PC-3 (cell line): ENCODE measurements at regions not wholly inside any gene's neighbourhood (a gene's known extent, or its start where the extent isn't known, plus 50 kb on each side); places are given as distances from the start of the nearest gene placed in this dataset.
A peak's percentile ranks its signal among the peaks of the same experiment; 100 is the strongest.

Source experiments
- ATAC-seq: fragments of 200-7000 bp; cut with Tn5 transposase; 2 replicates; pipeline ENCODE4 v1.9.1; 2020; ENCODE audit warnings: mild to moderate bottlenecking, moderate library complexity
- BruUV-seq: library from RNA; stranded (reverse); fragments of 400-500 nt; replicated peaks from 2 replicates; lab custom pipeline; 2021; lab: Mats Ljungman, UMichigan
- CTCF ChIA-PET: fragments of 300-600 bp; sonication (Branson Sonifier 250); formaldehyde crosslinking; loops from one replicate; lab custom pipeline; 2022; ENCODE audit warnings: antibody characterized with exemption; lab: Charles Lee
- POLR2A ChIA-PET: fragments of 300-600 bp; sonication (Branson Sonifier 250); formaldehyde crosslinking; loops from one replicate; lab custom pipeline; 2022; ENCODE audit warnings: antibody characterized with exemption; ENCODE audit not compliant: unreplicated experiment; lab: Charles Lee
- DNase-seq: peaks from one replicate; pipeline ENCODE4 v3.0.0-alpha.2; 2015
- H2AFZ ChIP-seq: fragments of 300-600 bp; sonication (generic); 2 replicates; pipeline ENCODE4 v1.6.0; 2016; ENCODE audit warnings: antibody characterized with exemption, low read length
- H3F3A ChIP-seq: fragments of 300-600 bp; sonication (generic); one replicate; pipeline ENCODE4 v1.6.0; 2017; ENCODE audit warnings: antibody characterized with exemption, low read length, control low read depth, mild to moderate bottlenecking; ENCODE audit not compliant: unreplicated experiment
- H3K27ac ChIP-seq: fragments of 300-600 bp; sonication (generic); 2 replicates; pipeline ENCODE4 v1.5.1; 2016; ENCODE audit warnings: mild to moderate bottlenecking, low read length
- H3K27me3 ChIP-seq: fragments of 300-600 bp; sonication (generic); 2 replicates; pipeline ENCODE4 v1.6.1; 2016; ENCODE audit warnings: low read length, mixed read lengths
- H3K36me3 ChIP-seq: fragments of 300-600 bp; sonication (generic); 2 replicates; pipeline ENCODE4 v1.6.1; 2016; ENCODE audit warnings: low read depth, mixed run types, low read length, mixed read lengths
- H3K4me1 ChIP-seq: fragments of 300-600 bp; sonication (generic); 2 replicates; pipeline ENCODE4 v1.5.1; 2016; ENCODE audit warnings: low read length; ENCODE audit not compliant: insufficient read depth
- H3K4me2 ChIP-seq: fragments of 300-600 bp; sonication (generic); 2 replicates; pipeline ENCODE4 v1.6.0; 2016; ENCODE audit warnings: low read length
- H3K4me3 ChIP-seq: fragments of 300-600 bp; sonication (generic); 2 replicates; pipeline ENCODE4 v1.5.1; 2016; ENCODE audit warnings: mild to moderate bottlenecking, low read length, mixed read lengths
- H3K79me2 ChIP-seq: fragments of 300-600 bp; sonication (generic); 2 replicates; pipeline ENCODE4 v1.6.1; 2017; ENCODE audit warnings: low read length, mixed read lengths
- H3K9ac ChIP-seq: fragments of 300-600 bp; sonication (generic); 2 replicates; pipeline ENCODE4 v1.6.0; 2016; ENCODE audit warnings: mild to moderate bottlenecking, low read length
- H3K9me2 ChIP-seq: fragments of 300-600 bp; sonication (generic); replicated peaks from 2 replicates; pipeline ENCODE4 v1.6.1; 2016; ENCODE audit warnings: mixed run types, low read length, mixed read lengths
- H3K9me3 ChIP-seq: fragments of 300-600 bp; sonication (generic); 2 replicates; pipeline ENCODE4 v1.6.1; 2016; ENCODE audit warnings: low read length, mixed read lengths
- H4K20me1 ChIP-seq: fragments of 300-600 bp; sonication (generic); 2 replicates; pipeline ENCODE4 v1.6.1; 2016; ENCODE audit warnings: low read length, mixed read lengths
- CTCF ChIP-seq: fragments of 300-600 bp; sonication (generic); conservative IDR thresholded peaks from 2 replicates; pipeline ENCODE4 v1.5.1; 2017; ENCODE audit warnings: antibody characterized with exemption, low read depth, mild to moderate bottlenecking, low read length
- EZH2 ChIP-seq: fragments of 300-600 bp; sonication (generic); IDR thresholded peaks from one replicate; pipeline ENCODE4 v1.6.1; 2017; ENCODE audit warnings: antibody characterized with exemption, mild to moderate bottlenecking, low read length; ENCODE audit not compliant: unreplicated experiment
- EZH2phosphoT487 ChIP-seq: fragments of 300-600 bp; sonication (generic); IDR thresholded peaks from 2 replicates; pipeline ENCODE4 v1.6.1; 2018; ENCODE audit warnings: mild to moderate bottlenecking, antibody characterized with exemption, low read length, borderline replicate concordance
- intact Hi-C: fragments of 100-400 bp; cut with micrococcal nuclease; formaldehyde crosslinking; loops from 2 replicates; pipeline ENCODE4 v1.9.0; 2023

DNA sequence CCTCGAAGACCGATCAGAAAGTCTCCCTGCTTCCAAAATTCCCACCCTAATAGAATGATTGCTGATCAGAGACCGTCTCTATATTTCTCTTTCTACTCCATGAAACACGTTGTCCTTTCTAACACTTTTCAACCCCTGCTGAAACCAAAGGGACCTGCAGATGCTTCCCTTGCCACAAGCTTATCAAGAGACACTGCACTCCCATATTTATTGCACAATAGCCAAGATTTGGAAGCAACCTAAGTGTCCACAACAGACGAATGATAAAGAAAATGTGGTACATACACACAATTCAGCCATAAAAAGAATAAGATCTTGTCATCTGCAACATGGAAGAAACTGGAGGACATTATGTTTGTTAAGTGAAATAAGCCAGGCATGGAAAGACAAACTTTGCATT, 125.1 kb downstream of the FOXD1 start:
- Histone ChIP-seq H3K4me3 (no peak overlapping the region), H4K20me1 (no peaks in the 10 kb centered on the region), H2AFZ (no peak overlapping the region), H3K9ac (no peak overlapping the region), H3K27ac (no peak overlapping the region), H3K36me3 (no peaks in the 10 kb centered on the region), H3K9me3 (no peaks in the 10 kb centered on the region), H3K4me1 (peaks cover 33% of the 10 kb centered on the region), H3K4me2 (no peak overlapping the region), H3F3A (peaks cover 4% of the 10 kb centered on the region), H3K9me2 (no peaks in the 10 kb centered on the region), H3K27me3 (no peaks in the 10 kb centered on the region), H3K79me2 (no peaks in the 10 kb centered on the region)
- intact Hi-C loops: no loop called here
- no TSS peak for BruUV-seq
- CTCF ChIA-PET: no interaction called here
- no peak for TF ChIP-seq CTCF
- no peak for TF ChIP-seq EZH2
- no peak for TF ChIP-seq EZH2phosphoT487
- DNase-seq: no peak
- POLR2A ChIA-PET: no interaction called here
- ATAC-seq: no peak

GRCh38 chr5:73322437-73323076, 126.0 kb downstream of the FOXD1 start:
- DNase-seq (no peak), ATAC-seq (no peak)
- CTCF ChIA-PET: no interaction called here
- peaks cover 24% of the 10 kb centered on the region for H3K4me1 ChIP-seq
- no peaks in the 10 kb centered on the region for H3K9me2 ChIP-seq
- H3K4me3 ChIP-seq: no peak overlapping the region
- no peaks in the 10 kb centered on the region for H3K79me2 ChIP-seq
- peaks cover 4% of the 10 kb centered on the region for H3F3A ChIP-seq
- H3K36me3 ChIP-seq: no peaks in the 10 kb centered on the region
- H2AFZ ChIP-seq: no peak overlapping the region
- peak overlapping the region; percentile 90 for H3K27ac ChIP-seq
- H4K20me1 ChIP-seq: no peaks in the 10 kb centered on the region
- intact Hi-C loops: no loop called here
- POLR2A ChIA-PET: no interaction called here
- no peaks in the 10 kb centered on the region for H3K27me3 ChIP-seq
- no peaks in the 10 kb centered on the region for H3K9me3 ChIP-seq
- H3K9ac ChIP-seq: peak overlapping the region; percentile 40; the same call in 1 of the 2 replicates
- H3K4me2 ChIP-seq: peak overlapping the region; percentile 29; the same call in 1 of the 2 replicates
- TF ChIP-seq EZH2phosphoT487 (no peak), CTCF (no peak), EZH2 (no peak)
- BruUV-seq: no TSS peak

DNA sequence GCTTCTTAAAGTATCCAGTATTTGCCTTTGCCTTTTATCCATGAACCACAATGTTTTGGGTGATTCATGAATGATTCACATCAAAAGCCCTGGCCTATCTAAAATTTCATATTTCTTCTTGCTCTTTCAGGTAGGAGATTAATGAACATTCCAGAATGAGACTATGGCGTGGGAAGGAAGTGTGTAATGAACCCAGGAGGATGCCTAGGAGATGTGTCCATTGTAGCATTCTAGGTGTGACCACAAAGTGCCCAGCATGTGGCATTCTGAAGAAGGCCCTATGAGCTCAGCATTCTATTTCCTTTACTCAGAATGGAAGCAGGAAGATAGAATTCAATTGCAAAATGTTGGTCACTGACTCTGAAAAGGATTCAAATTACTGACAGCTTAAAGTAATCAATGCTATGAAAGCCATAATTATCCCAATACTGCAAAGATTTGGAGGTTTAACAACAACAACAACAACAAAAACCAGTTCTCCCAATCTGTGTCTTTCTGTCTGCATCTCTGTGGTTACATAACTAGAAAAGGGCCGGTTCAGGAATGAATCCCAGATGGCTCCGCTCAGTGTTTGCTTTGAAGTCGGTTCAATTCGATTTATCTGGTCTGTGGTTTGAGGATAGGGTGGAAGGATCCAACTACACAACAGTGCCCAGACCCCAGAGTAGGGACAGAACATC, 126.7 kb downstream of the FOXD1 start:
- CTCF ChIA-PET: interaction anchor here (0.6 to 0.8 kb wide), 2 partner anchors 48 to 125 kb away, joined by 3 to 4 read pairs; no protein-coding TSS in a partner anchor
- TF ChIP-seq EZH2 (no peak), EZH2phosphoT487 (no peak), CTCF (no peak)
- Histone ChIP-seq H3K9ac (peak overlapping the region; percentile 40; the same call in 1 of the 2 replicates), H3K36me3 (no peaks in the 10 kb centered on the region), H4K20me1 (no peaks in the 10 kb centered on the region), H3K4me3 (no peak overlapping the region), H3K4me1 (peaks cover 19% of the 10 kb centered on the region), H3K27me3 (no peaks in the 10 kb centered on the region), H3K9me3 (no peaks in the 10 kb centered on the region), H3K4me2 (peak overlapping the region; percentile 31; the same call in 1 of the 2 replicates), H3K79me2 (no peaks in the 10 kb centered on the region), H2AFZ (no peak overlapping the region), H3K27ac (peak overlapping the region; percentile 90), H3K9me2 (no peaks in the 10 kb centered on the region), H3F3A (peaks cover 4% of the 10 kb centered on the region)
- intact Hi-C loops: no loop called here
- ATAC-seq (peak; percentile 98), DNase-seq (peak; percentile 89)
- no TSS peak for BruUV-seq
- POLR2A ChIA-PET: interaction anchor here (0.5 to 1.0 kb wide), 4 partner anchors 43 to 228 kb away, joined by 3 to 5 read pairs (median 4); partner anchors contain the start of gene FOXD1
